ENCODE measurements at regions not wholly inside any gene's neighbourhood (a gene's known extent, or its start where the extent isn't known, plus 50 kb on each side); places are given as distances from the start of the nearest gene placed in this dataset.

DNA sequence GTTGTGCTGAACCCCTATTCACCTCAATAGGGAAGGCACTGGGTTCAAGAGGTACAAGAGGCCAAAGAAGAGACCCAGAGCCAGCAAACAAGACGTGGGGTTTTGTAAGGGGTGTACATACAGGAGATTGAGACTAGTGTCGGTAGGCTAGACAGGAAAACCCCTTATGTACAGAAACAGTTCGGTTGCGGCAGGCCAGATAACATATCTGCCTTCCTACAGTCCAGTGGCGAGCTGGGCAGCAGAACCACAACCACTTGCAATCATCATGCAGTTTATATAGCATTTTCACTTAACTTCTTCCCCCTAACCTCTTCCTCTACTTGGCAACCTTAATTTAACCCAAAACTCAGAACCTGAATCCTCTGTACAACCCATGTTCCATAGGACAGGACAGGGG is 422.2 kb downstream of the PDHA2 start:
- intact Hi-C loops (cut with DNase I; ENCODE audit: low total_unique reads) = no loop called here
- H3K4me3 ChIP-seq = no peak overlapping the region
- TF ChIP-seq POLR2A (IDR thresholded peaks at IDR 0.05) = no peak
- TF ChIP-seq, protein P1, sequence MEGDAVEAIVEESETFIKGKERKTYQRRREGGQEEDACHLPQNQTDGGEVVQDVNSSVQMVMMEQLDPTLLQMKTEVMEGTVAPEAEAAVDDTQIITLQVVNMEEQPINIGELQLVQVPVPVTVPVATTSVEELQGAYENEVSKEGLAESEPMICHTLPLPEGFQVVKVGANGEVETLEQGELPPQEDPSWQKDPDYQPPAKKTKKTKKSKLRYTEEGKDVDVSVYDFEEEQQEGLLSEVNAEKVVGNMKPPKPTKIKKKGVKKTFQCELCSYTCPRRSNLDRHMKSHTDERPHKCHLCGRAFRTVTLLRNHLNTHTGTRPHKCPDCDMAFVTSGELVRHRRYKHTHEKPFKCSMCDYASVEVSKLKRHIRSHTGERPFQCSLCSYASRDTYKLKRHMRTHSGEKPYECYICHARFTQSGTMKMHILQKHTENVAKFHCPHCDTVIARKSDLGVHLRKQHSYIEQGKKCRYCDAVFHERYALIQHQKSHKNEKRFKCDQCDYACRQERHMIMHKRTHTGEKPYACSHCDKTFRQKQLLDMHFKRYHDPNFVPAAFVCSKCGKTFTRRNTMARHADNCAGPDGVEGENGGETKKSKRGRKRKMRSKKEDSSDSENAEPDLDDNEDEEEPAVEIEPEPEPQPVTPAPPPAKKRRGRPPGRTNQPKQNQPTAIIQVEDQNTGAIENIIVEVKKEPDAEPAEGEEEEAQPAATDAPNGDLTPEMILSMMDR (IDR thresholded peaks at IDR 0.05) = no peak

DNA sequence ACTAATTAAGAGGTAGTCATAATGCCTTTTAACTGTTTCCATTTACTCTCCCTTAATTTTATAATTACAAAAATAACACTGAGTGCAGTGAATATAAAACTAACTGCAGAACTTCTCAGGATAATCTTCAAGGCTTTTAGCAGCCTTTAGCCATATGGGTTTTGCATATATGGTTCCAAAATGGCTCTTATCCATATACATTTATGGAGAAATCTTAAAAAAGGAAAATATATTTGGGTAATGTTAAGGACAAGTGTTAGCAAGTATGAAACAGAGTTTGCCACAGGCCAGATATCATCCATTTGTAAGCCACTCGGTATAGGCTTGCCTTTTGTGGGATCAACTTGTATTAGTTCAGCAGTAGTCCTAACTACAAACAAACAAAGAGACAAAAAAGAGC is 423.4 kb downstream of the PDHA2 start:
- intact Hi-C loops (cut with DNase I; ENCODE audit: low total_unique reads) = no loop called here
- H3K27ac ChIP-seq = no peak overlapping the region
- H3K4me1 ChIP-seq = no peaks in the 10 kb centered on the region
- no peaks in the 10 kb centered on the region for H3K27me3 ChIP-seq
- no peak for DNase-seq
- TF ChIP-seq, protein P1 (IDR thresholded peaks at IDR 0.05) = no peak
- TF ChIP-seq POLR2A (IDR thresholded peaks at IDR 0.05) = no peak
- H3K4me3 ChIP-seq = no peak overlapping the region
- H3K36me3 ChIP-seq = no peaks in the 10 kb centered on the region
- no peaks in the 10 kb centered on the region for H3K9me3 ChIP-seq

More for the DNA sequence above, 422.2 kb downstream of the PDHA2 start:
- Histone ChIP-seq H3K9me3 (no peaks in the 10 kb centered on the region), H3K4me1 (no peaks in the 10 kb centered on the region), H3K27ac (no peak overlapping the region), H3K36me3 (no peaks in the 10 kb centered on the region), H3K27me3 (no peaks in the 10 kb centered on the region)
- no peak for DNase-seq

DNA sequence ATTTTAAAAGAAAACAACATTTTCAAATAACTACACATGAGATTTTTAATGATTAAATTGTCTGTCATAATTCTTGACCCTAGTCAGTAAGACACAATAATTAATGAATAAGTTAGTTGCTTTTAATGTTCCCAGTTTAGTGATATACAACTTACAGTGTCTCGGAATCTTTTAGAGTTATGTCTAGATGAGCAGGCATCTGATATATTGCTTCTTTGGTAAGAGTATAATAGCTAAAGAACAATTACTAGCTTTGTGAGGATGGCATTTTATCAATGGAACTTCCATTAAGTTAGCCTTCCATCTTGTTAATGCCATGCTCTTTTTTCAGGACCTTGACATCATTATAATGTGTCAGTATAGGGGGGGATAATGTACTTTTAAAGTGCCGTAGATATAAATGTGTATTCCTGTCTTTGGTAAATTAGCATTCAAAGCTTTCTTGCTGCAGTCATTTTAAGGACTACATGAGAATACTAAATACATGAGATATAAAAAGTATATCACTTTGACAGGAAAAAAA is 425.1 kb downstream of the PDHA2 start:
- TF ChIP-seq, protein P1 (IDR thresholded peaks at IDR 0.05) = no peak
- no peak for TF ChIP-seq POLR2A (IDR thresholded peaks at IDR 0.05)
- H3K9me3 ChIP-seq = no peaks in the 10 kb centered on the region
- DNase-seq = no peak

DNA sequence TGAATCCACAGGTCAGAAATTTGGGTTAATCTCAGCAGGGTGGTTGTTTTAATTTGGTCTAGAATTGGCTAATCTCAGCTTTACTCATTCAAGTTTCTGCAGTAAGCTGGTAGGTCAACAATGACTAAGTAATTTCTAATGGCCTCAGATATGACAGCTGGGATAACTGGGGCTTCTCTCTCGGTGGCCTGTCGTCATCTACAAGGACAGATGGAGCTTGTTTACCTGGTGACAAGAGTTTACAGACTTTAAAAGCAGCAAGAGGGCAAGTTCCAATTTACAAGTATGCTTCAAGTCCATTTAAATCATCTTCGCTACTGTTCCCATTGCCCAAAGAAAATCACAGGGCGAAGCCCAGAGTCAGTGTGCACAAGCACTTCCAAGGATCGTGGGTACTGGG is 453.9 kb downstream of the PDHA2 start:
- Histone ChIP-seq H3K36me3 (no peaks in the 10 kb centered on the region), H3K27me3 (no peaks in the 10 kb centered on the region), H3K27ac (no peak overlapping the region), H3K4me3 (no peak overlapping the region), H3K4me1 (no peaks in the 10 kb centered on the region), H3K9me3 (no peaks in the 10 kb centered on the region)
- DNase-seq = no peak
- intact Hi-C loops (cut with DNase I; ENCODE audit: low total_unique reads) = no loop called here
- TF ChIP-seq, protein P1 (IDR thresholded peaks at IDR 0.05) = no peak
- no peak for TF ChIP-seq POLR2A (IDR thresholded peaks at IDR 0.05)

More for the DNA sequence above, 425.1 kb downstream of the PDHA2 start:
- H3K36me3 ChIP-seq = no peaks in the 10 kb centered on the region
- no peaks in the 10 kb centered on the region for H3K4me1 ChIP-seq
- intact Hi-C loops (cut with DNase I; ENCODE audit: low total_unique reads) = no loop called here
- no peak overlapping the region for H3K4me3 ChIP-seq
- no peaks in the 10 kb centered on the region for H3K27me3 ChIP-seq
- H3K27ac ChIP-seq = no peak overlapping the region

DNA sequence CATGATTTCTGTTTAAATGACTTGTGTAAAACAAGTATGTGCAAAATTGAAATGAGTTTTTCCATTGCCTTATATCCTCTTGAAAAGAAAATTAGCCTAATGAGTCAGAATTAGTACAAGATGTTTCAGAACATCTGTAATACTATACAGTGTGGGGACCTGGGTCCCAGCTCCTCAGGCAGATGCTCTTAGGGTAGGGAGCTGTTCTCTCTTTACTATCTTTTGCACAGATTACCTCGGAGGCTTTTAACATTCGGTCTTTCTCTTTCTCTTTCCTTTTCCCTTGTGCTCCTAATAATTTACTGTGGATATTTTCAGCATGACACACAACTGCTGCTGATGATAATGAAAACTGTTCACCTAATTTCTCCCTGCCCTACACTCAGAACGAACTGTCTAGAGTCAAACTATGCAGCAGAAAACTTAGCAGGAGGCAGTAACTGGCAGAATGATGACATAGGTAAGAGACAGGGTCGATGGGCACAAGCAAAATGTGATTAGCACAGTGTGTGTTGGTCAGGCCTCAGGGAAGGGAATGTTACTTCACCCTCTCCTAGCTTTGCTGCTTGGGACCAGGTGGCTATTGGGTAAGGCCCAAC is 455.3 kb downstream of the PDHA2 start:
- TF ChIP-seq POLR2A (IDR thresholded peaks at IDR 0.05) = no peak
- TF ChIP-seq, protein P1 (IDR thresholded peaks at IDR 0.05) = no peak
- Histone ChIP-seq H3K27ac (no peak overlapping the region), H3K4me1 (no peaks in the 10 kb centered on the region), H3K9me3 (no peaks in the 10 kb centered on the region), H3K4me3 (no peak overlapping the region), H3K36me3 (no peaks in the 10 kb centered on the region), H3K27me3 (no peaks in the 10 kb centered on the region)
- no peak for DNase-seq
- intact Hi-C loops (cut with DNase I; ENCODE audit: low total_unique reads) = no loop called here
